CD14-positive monocyte (primary cell): ENCODE measurements at regions not wholly inside any gene's neighbourhood (a gene's known extent, or its start where the extent isn't known, plus 50 kb on each side); places are given as distances from the start of the nearest gene placed in this dataset.
"Not testable (repeated sequence)": the region's sequence is repeated elsewhere in the genome, so short reads cannot be mapped to it uniquely, and the experiment has no call there.

Experiments
- DNase-seq, 3 donors: peaks; one replicate each; pipeline ENCODE4 v3.0.0-alpha.2; 2011 to 2022
- H2AFZ ChIP-seq: 2 replicates; pipeline ENCODE4 v1.6.0; 2012; ENCODE audit warnings: mild to moderate bottlenecking, low read depth, low read length, inconsistent platforms; ENCODE audit not compliant: insufficient read depth, poor library complexity, severe bottlenecking
- H3K27ac ChIP-seq, 2 donors: 1 replicate in 1 of 2; 2 replicates in 1 of 2; pipeline ENCODE4 v1.5.1; 2012 to 2013; ENCODE audit warnings: low read length in 2 of 2, control low read depth in 1 of 2, inconsistent platforms in 1 of 2, low read depth in 1 of 2, mild to moderate bottlenecking in 1 of 2
- H3K27me3 ChIP-seq, 2 donors: one replicate each; pipeline versions ENCODE4 v1.6.0 to v1.6.1; 2011 to 2013; ENCODE audit warnings: low read length in 2 of 2; ENCODE audit not compliant: control insufficient read depth in 2 of 2, insufficient read depth in 2 of 2
- H3K36me3 ChIP-seq, 2 donors: replicated peaks in 1 of 2; 1 replicate in 1 of 2; 2 replicates in 1 of 2; pipeline versions ENCODE4 v1.5.1 to v1.6.1; 2012 to 2013; ENCODE audit warnings: low read length in 2 of 2, control low read depth in 1 of 2, inconsistent platforms in 1 of 2, mild to moderate bottlenecking in 1 of 2; ENCODE audit not compliant: insufficient read depth in 2 of 2, control insufficient read depth in 1 of 2
- H3K4me1 ChIP-seq, 2 donors: 1 replicate in 1 of 2; 2 replicates in 1 of 2; pipeline versions ENCODE4 v1.5.1 to v1.6.1; 2012 to 2013; ENCODE audit warnings: low read length in 2 of 2, control low read depth in 1 of 2, inconsistent platforms in 1 of 2, mild to moderate bottlenecking in 1 of 2, moderate library complexity in 1 of 2; ENCODE audit not compliant: insufficient read depth in 2 of 2, control insufficient read depth in 1 of 2
- H3K4me2 ChIP-seq: replicated peaks from 2 replicates; pipeline ENCODE3; 2012; ENCODE audit warnings: low read length, moderate library complexity, mild to moderate bottlenecking; ENCODE audit not compliant: poor library complexity, severe bottlenecking; ENCODE audit errors: extremely low read depth
- H3K4me3 ChIP-seq, 3 experiments: fragments of 200-600 bp in 1 of 3; sonication (generic) in 1 of 3; replicated peaks in 1 of 3; 1 replicate in 2 of 3; 2 replicates in 1 of 3; pipeline ENCODE4 v1.5.1; 2011 to 2013; ENCODE audit warnings: low read length in 3 of 3, mild to moderate bottlenecking in 3 of 3, control low read depth in 2 of 3, low read depth in 2 of 3, inconsistent platforms in 1 of 3, moderate library complexity in 1 of 3
- H3K79me2 ChIP-seq: 2 replicates; pipeline ENCODE4 v1.6.0; 2012; ENCODE audit warnings: mild to moderate bottlenecking, control low read depth, inconsistent platforms, low read length, moderate library complexity; ENCODE audit not compliant: insufficient read depth
- H3K9ac ChIP-seq: 2 replicates; pipeline ENCODE4 v1.6.0; 2017; ENCODE audit warnings: low read length, mild to moderate bottlenecking; ENCODE audit not compliant: insufficient read depth, poor library complexity, severe bottlenecking
- H3K9me3 ChIP-seq, 2 donors: replicated peaks in 1 of 2; 1 replicate in 1 of 2; 2 replicates in 1 of 2; pipeline versions ENCODE4 v1.5.1 to v1.6.1; 2012 to 2013; ENCODE audit warnings: low read length in 2 of 2, control low read depth in 1 of 2; ENCODE audit not compliant: control insufficient read depth in 1 of 2, insufficient read depth in 1 of 2
- H4K20me1 ChIP-seq: 2 replicates; pipeline ENCODE4 v1.6.0; 2012; ENCODE audit warnings: mild to moderate bottlenecking, low read length, control low read depth, moderate library complexity; ENCODE audit not compliant: insufficient read depth
- H3K27ac Mint-ChIP-seq, 7 donors: one replicate each; pipeline ENCODE4 v1.8.0; 2020; ENCODE audit warnings: mild to moderate bottlenecking in 7 of 7, mixed read lengths in 7 of 7, moderate library complexity in 6 of 7, inconsistent platforms in 2 of 7
- H3K27me3 Mint-ChIP-seq, 3 donors: one replicate each; pipeline ENCODE4 v1.8.0; 2021 to 2022; ENCODE audit warnings: low read depth in 3 of 3, mild to moderate bottlenecking in 3 of 3, mixed read lengths in 3 of 3, moderate library complexity in 3 of 3, inconsistent platforms in 1 of 3
- H3K36me3 Mint-ChIP-seq, 2 donors: one replicate each; pipeline ENCODE4 v1.8.0; 2020; ENCODE audit warnings: mixed read lengths in 2 of 2, inconsistent platforms in 1 of 2, mild to moderate bottlenecking in 1 of 2
- H3K4me1 Mint-ChIP-seq: one replicate; pipeline ENCODE4 v1.8.0; 2020; ENCODE audit warnings: mild to moderate bottlenecking, mixed read lengths
- H3K4me3 Mint-ChIP-seq, 2 donors: one replicate each; pipeline ENCODE4 v1.8.0; 2020; ENCODE audit warnings: mild to moderate bottlenecking in 2 of 2, mixed read lengths in 2 of 2, moderate library complexity in 1 of 2
- H3K9me3 Mint-ChIP-seq, 7 donors: one replicate each; pipeline ENCODE4 v1.8.0; 2020 to 2022; ENCODE audit warnings: mixed read lengths in 7 of 7, mild to moderate bottlenecking in 6 of 7, moderate library complexity in 6 of 7, inconsistent platforms in 2 of 7
- WGBS: methylation state at CpG from one replicate; pipeline ENCODE4 v1.1.5; 2013; ENCODE audit warnings: missing lambda C conversion rate; ENCODE audit not compliant: insufficient coverage; 5-methylcytosine and 5-hydroxymethylcytosine counted together
- intact Hi-C, 2 donors: fragments of 100-400 bp; cut with micrococcal nuclease; formaldehyde crosslinking; loops; one replicate each; pipeline versions ENCODE4 v1.15.0 to v1.15.1; 2023
- TF ChIP-seq, protein P1 (sequence below): fragments of 200-600 bp; IDR thresholded peaks from one replicate; pipeline ENCODE4 v1.8.0; 2022; ENCODE audit warnings: antibody characterized with exemption, mild to moderate bottlenecking

DNA sequence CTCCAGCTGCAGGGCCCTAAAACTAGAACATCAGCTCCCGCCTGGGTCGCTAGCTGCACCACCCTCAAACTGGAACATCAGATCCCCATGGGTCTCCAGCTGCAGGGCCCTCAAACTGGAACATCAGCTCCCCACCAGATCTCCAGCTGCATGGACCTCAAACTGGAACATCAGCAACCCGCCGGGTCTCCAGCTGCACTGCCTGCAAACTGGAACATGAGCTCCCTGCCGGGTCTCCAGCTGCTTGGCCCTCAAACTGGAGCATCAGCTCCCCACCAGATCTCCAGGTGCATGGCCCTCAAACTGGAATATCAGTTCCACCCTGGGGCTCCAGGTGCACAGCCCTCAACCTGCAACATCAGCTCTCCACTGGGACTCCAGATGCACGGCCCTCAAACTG lies 82.7 kb downstream of the TFRC start:
- Mint-ChIP-seq H3K27ac (peak overlapping the region in 2 of 7 donors; percentile 18 to 25), H3K27me3 (peaks cover 8 to 12% (median 11%) of the 10 kb centered on the region in 3 donors), H3K4me1 (peaks cover 14% of the 10 kb centered on the region)
- H3K36me3 Mint-ChIP-seq, H3K9me3 ChIP-seq, H3K27me3 ChIP-seq, DNase-seq, H3K4me2 ChIP-seq, H3K4me1 ChIP-seq, H3K4me3 ChIP-seq, H3K79me2 ChIP-seq, H3K27ac ChIP-seq, H3K4me3 Mint-ChIP-seq, H2AFZ ChIP-seq, H3K9ac ChIP-seq, intact Hi-C loops, H3K9me3 Mint-ChIP-seq, H4K20me1 ChIP-seq, H3K36me3 ChIP-seq: not testable (repeated sequence)
- WGBS: 92% methylated on average over 6 of the region's 6 CpGs

DNA sequence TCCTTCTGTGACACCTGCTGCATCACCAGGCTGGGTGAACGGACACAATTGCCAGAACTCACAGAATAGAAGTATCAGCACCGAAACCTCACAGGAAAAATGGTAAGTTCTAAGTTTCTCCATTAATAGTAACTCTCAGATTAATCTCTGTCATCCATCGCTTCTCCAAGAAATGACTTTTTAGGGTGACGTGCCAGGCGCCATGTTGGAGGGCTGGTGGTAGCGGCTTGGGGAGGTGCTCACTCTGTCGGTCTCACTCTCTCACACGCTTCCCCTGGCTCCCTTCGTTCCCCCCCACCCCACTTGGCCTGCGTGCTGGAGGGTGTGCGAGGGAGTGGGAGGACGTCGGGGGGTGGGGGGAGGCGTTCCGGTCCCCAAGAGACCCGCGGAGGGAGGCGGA lies 85.6 kb downstream of the TFRC start:
- H3K9ac ChIP-seq, H3K9me3 Mint-ChIP-seq, intact Hi-C loops, H3K27ac ChIP-seq, H3K79me2 ChIP-seq, H3K36me3 Mint-ChIP-seq, H3K4me3 Mint-ChIP-seq, H3K9me3 ChIP-seq, H3K27me3 ChIP-seq, H4K20me1 ChIP-seq, H3K4me3 ChIP-seq, H3K36me3 ChIP-seq, H2AFZ ChIP-seq, DNase-seq, H3K4me1 ChIP-seq, H3K4me2 ChIP-seq, H3K27ac Mint-ChIP-seq: not testable (repeated sequence)
- WGBS: 100% methylated on average over 1 of the region's 18 CpGs
- Mint-ChIP-seq H3K4me1 (peaks cover 14% of the 10 kb centered on the region), H3K27me3 (peaks cover 5 to 11% (median 7%) of the 10 kb centered on the region in 3 donors)

- H3K36me3 Mint-ChIP-seq, H3K4me1 Mint-ChIP-seq, H3K27me3 Mint-ChIP-seq, H2AFZ ChIP-seq, H3K9ac ChIP-seq, H3K36me3 ChIP-seq, H3K9me3 Mint-ChIP-seq, H4K20me1 ChIP-seq, H3K79me2 ChIP-seq, H3K4me1 ChIP-seq, H3K27ac Mint-ChIP-seq, H3K4me3 ChIP-seq, intact Hi-C loops, H3K27me3 ChIP-seq, H3K27ac ChIP-seq, H3K9me3 ChIP-seq, H3K4me2 ChIP-seq, H3K4me3 Mint-ChIP-seq: not testable (repeated sequence)
- no CpG with 5 or more reads among the region's 14 CpGs for WGBS
- DNase-seq: peak in 2 of 3 donors; percentile 26 to 27
- TF ChIP-seq, protein P1, sequence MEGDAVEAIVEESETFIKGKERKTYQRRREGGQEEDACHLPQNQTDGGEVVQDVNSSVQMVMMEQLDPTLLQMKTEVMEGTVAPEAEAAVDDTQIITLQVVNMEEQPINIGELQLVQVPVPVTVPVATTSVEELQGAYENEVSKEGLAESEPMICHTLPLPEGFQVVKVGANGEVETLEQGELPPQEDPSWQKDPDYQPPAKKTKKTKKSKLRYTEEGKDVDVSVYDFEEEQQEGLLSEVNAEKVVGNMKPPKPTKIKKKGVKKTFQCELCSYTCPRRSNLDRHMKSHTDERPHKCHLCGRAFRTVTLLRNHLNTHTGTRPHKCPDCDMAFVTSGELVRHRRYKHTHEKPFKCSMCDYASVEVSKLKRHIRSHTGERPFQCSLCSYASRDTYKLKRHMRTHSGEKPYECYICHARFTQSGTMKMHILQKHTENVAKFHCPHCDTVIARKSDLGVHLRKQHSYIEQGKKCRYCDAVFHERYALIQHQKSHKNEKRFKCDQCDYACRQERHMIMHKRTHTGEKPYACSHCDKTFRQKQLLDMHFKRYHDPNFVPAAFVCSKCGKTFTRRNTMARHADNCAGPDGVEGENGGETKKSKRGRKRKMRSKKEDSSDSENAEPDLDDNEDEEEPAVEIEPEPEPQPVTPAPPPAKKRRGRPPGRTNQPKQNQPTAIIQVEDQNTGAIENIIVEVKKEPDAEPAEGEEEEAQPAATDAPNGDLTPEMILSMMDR: peak; percentile 55
Observed at GRCh38 chr3:195994343-195994742, 86.0 kb upstream of the TNK2 start.

DNA sequence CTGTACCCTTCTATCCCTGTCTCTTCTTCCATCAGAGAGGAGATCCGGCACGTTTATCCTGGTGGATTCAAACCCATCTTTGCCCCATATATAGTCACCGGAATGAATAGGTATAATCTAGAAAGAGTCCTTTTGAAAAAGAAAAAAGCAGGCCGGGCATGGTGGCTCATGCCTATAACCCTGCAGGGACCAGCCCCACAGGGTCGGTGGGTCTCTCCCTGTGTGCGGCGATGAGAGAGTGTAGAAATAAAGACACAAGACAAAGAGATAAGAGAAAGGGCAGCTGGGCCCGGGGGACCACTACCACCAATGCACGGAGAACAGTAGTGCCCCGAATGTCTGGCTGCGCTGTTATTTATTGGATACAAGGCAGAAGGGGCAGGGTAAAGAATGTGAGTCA lies 85.3 kb upstream of the TNK2 start:
- intact Hi-C loops, H3K9ac ChIP-seq, H3K4me3 ChIP-seq, H3K79me2 ChIP-seq, H4K20me1 ChIP-seq, H3K36me3 Mint-ChIP-seq, H3K27ac ChIP-seq, H3K4me3 Mint-ChIP-seq, H3K36me3 ChIP-seq, H3K4me1 Mint-ChIP-seq, DNase-seq, H3K4me1 ChIP-seq, H3K9me3 Mint-ChIP-seq, H3K9me3 ChIP-seq, H3K27me3 Mint-ChIP-seq, H3K27me3 ChIP-seq, H3K27ac Mint-ChIP-seq, H3K4me2 ChIP-seq, H2AFZ ChIP-seq: not testable (repeated sequence)
- WGBS: no CpG with 5 or more reads among the region's 11 CpGs
